MG63 (cell line): ENCODE measurements at regions not wholly inside any gene's neighbourhood (a gene's known extent, or its start where the extent isn't known, plus 50 kb on each side); places are given as distances from the start of the nearest gene placed in this dataset.

Experiments
- DNase-seq: peaks from one replicate; pipeline ENCODE4 v3.0.0-alpha.2; 2020
- H3K27me3 ChIP-seq: fragments of 250-450 bp; sonication (Bioruptor Pico); 2 replicates; pipeline ENCODE4 v1.5.1; 2020; ENCODE audit warnings: mild to moderate bottlenecking, moderate library complexity
- H3K36me3 ChIP-seq: fragments of 250-450 bp; sonication (Bioruptor Pico); 2 replicates; pipeline ENCODE4 v1.5.1; 2020; ENCODE audit warnings: mild to moderate bottlenecking, moderate library complexity
- H3K4me3 ChIP-seq: fragments of 250-450 bp; sonication (Bioruptor Pico); 2 replicates; pipeline ENCODE4 v1.5.1; 2020; ENCODE audit warnings: mild to moderate bottlenecking, moderate library complexity
- H3K9me3 ChIP-seq: fragments of 250-450 bp; sonication (Bioruptor Pico); 2 replicates; pipeline ENCODE4 v1.5.1; 2020; ENCODE audit warnings: mild to moderate bottlenecking, moderate library complexity

DNA sequence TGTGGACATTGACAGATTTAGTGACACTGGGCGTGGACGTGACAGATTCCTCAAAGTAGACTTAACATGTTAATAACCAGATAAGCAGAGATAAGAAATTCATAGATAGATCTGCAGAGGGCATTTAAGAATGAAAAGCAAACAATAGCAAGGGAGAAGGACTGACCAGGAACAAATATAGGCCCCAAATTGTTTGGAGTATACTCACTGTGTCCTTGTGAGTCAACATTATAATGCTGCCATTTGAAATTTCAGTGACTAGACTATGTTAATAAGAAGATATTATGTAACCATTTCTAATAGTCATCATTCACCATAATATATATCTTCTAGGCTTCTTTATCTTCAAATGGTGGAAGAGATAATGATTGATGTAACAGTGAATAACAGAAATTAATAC, 78.1 kb upstream of the SLC38A11 start:
- Histone ChIP-seq H3K4me3 (no peak overlapping the region), H3K36me3 (no peaks in the 10 kb centered on the region), H3K27me3 (no peaks in the 10 kb centered on the region), H3K9me3 (peaks cover 1% of the 10 kb centered on the region)
- no peak for DNase-seq

DNA sequence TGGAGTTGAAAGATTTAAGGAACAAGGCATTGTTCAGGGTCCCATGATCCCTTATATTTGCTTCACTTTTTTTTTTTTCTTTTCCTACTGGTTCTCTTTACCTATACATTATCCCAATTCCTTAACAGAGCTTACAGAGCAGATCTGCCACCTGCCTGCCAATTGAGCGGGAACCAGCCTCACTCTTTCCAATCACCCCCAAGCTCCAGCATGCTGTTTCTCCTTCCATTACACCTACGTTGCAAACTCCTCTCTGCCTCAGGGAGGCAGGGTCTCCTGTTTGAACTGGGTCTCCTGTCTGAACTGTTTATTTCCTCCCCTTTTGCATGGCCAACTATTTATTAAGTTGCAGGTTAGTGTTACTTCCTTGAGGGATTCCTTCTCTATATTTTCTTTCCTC, 77.2 kb upstream of the SLC38A11 start:
- Histone ChIP-seq H3K36me3 (no peaks in the 10 kb centered on the region), H3K9me3 (no peaks in the 10 kb centered on the region), H3K4me3 (no peak overlapping the region), H3K27me3 (no peaks in the 10 kb centered on the region)
- DNase-seq, result no peak

DNA sequence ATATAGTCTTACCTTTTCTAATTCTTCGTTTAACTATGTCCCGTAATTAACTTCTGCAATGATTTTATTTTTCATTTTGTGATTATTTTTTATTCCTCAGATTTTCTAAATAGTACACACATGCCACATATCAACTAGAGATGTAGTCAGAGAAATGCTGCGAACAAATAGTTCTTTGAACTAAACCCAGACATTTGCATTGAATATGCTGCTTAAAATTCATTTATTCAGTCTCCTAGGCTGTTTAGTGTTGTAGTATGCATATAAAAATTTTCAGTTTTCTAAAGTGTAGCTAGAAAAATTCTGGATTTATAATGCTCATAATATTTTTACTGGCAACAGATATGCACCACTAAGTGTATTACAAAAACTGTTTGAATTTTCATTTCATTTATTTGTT, 68.9 kb upstream of the SLC38A11 start:
- Histone ChIP-seq H3K36me3 (no peaks in the 10 kb centered on the region), H3K9me3 (no peaks in the 10 kb centered on the region), H3K4me3 (no peak overlapping the region), H3K27me3 (no peaks in the 10 kb centered on the region)
- DNase-seq, result no peak

DNA sequence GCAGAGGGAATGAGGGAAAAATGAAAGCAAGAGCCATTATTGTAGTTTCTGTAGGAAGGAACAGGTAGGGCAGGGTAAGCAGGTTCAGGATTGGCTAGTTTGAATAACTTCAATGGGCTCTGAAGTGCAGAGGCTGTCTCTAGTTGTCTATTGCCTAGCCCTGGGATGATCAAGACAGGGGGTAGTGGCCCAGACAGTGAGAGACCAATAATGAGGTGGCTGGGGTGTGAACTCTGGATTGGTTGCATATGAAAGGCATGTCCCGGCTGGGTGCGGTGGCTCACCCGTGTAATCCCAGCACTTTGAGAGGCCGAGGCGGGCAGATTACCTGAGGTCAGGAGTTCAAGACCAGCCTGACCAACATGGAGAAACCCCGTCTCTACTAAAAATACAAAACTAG, 67.5 kb upstream of the SLC38A11 start:
- no peaks in the 10 kb centered on the region for H3K36me3 ChIP-seq
- no peaks in the 10 kb centered on the region for H3K27me3 ChIP-seq
- no peaks in the 10 kb centered on the region for H3K9me3 ChIP-seq
- no peak for DNase-seq
- H3K4me3 ChIP-seq, result no peak overlapping the region

DNA sequence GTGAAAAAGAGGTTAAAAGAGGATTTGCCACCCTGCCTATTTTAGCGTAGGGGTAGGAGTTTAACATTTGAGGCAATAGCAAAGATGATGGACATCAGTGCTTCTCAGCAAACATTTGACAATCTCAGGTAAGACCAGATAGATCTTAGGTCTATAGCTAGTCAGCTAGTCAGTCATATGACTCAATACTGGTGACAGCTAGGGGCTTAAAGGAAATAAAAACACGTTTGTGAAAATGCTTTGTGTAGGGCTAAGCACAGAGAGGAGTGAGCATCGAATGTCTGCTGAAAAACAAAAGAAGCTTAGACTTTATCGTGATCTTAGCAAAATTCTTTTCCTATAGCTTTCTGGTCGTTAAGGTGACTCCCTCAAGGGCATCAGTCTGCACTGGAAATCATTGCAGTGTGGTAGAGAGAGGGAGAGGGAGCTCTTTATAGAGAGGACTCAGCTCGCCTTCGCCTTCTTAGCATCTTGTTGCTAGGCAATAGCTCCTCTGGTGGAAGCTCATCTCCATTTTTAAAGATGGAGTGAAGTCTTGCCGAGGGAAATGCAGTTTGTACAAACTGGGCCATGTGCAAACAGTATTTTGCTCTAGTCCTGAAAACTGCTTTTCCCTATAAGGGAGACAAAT, 62.8 kb upstream of the SLC38A11 start:
- H3K9me3 ChIP-seq, result no peaks in the 10 kb centered on the region
- DNase-seq, result no peak
- H3K36me3 ChIP-seq, result no peaks in the 10 kb centered on the region
- no peaks in the 10 kb centered on the region for H3K27me3 ChIP-seq
- no peak overlapping the region for H3K4me3 ChIP-seq

DNA sequence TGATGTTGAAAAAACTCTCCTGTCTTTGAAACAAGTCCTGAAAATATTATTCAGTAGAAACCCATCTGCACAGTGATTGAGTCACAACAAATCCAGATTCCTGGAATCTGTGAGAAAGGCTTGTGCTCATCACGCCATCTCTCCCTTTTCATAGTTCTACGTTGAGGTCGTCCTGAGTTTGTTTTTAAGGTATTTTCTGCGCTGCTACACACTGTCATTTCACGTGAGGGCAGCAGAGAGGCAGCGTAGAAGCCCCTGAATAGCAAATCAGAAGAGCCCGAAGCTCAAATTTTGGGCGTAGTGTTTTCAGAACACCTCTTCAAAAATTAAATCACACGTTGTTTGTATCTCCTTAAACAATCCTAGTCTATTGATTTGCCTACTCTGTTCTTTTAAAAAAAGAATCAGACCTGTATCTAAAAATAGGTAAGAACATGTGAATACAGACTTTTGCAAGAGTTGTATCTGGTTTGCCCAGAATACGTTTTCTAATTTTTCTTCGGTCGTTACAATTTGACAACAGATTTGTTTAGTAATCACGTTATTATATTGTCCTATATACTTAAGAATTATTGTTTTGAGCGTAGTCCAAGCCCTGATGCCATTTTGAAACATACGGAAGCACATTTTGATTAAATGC, 61.6 kb upstream of the SLC38A11 start:
- DNase-seq, result peak; percentile 48
- no peaks in the 10 kb centered on the region for H3K27me3 ChIP-seq
- no peaks in the 10 kb centered on the region for H3K9me3 ChIP-seq
- H3K36me3 ChIP-seq, result no peaks in the 10 kb centered on the region
- no peak overlapping the region for H3K4me3 ChIP-seq

DNA sequence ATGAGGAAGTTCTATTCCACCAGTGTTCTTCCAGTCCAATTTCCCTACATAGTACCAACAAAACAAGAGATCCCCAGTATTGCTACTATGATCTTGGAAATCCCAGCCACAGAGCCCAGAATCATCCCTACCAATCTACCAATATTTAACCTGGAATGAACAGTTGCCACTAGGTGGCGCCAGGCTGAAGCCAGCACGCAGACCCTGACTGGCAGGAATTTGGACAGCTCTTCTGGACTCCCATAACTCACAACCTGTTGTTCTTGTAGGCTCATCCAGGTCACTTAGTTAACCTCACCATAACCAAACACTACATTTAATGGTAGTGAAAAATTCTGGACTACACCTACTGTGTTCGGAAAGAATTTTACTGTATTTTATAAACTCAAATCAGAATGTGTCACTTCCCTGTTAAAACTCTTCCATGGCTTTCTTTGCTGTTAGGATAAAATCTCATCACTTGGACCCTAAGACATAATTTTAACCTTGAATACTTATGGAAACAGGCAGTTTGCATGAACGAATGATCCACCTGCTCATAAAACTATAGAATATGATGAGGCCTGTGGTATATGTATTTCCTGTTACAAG, 59.8 kb upstream of the SLC38A11 start:
- Histone ChIP-seq H3K27me3 (no peaks in the 10 kb centered on the region), H3K9me3 (no peaks in the 10 kb centered on the region), H3K36me3 (no peaks in the 10 kb centered on the region), H3K4me3 (no peak overlapping the region)
- peak; percentile 56 for DNase-seq

DNA sequence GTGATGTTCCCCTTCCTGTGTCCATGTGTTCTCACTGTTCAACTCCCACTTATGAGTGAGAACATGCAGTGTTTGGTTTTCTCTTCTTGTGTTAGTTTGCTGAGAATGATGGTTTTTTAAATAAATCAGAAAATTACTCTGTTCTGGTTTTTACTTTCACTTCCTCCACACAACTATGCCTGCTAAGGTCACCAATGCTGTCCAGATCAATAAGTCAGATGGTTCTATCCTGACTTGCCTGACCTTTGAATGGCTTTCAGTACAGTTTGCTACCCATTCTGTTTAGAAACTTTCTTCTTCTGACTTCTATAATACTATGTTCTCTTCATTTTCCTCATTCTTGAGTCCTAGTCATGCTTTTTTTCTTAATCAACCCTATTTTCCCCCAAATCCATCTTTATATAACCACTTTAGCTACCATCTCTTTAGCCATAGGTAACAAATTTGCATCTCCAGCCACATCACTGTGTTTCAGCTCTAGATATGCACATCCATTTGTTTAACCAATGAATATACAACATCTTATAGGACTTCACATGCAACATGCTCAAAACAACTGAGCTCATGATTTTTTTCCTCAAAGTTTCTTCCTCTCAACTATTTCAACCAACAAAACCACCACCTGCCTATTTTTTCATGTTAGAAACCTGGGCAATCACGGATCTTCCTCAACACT, 58.8 kb upstream of the SLC38A11 start:
- Histone ChIP-seq H3K36me3 (no peaks in the 10 kb centered on the region), H3K27me3 (no peaks in the 10 kb centered on the region)
- DNase-seq, result no peak

DNA sequence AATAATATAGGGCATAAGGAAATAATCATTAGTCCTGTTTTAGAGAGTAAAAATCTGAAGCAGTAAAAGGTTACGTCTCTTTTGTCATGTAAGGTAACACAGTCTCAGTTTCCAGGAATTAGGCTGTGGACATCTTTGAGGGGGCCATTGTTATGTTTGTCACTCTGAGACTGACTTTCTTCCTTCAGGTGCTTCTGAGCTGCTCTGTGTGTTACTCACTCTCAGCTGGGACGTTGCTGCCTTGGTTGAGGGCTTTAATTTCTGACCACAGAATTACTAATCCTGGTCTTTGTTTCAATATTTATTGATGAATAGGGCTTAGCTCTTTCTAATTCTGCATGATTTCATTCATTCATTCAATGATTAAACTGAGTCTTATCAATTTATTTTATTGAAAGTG, 55.9 kb upstream of the SLC38A11 start:
- H3K9me3 ChIP-seq, result no peaks in the 10 kb centered on the region
- no peak for DNase-seq

More for the DNA sequence above, 58.8 kb upstream of the SLC38A11 start:
- Histone ChIP-seq H3K4me3 (no peak overlapping the region), H3K9me3 (no peaks in the 10 kb centered on the region)

DNA sequence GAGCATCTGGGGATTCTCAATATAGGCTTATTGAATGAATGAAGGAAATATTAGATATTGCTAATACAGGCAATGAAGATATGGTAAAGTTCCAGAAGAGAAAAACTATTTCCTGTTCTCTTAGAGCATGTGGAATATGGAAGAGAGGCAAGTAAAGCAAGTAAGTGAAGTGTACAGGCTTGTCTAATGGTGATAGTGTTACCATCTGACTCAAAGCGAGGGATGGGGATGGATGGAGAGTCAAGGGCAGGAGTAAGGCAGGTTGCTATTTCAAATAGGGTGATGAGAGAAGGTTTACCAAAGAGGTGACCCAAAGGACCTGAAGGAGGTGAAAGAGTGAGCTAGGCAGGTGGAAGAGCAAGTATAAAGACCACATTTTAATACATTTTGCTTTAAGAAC, 55.2 kb upstream of the SLC38A11 start:
- Histone ChIP-seq H3K4me3 (no peak overlapping the region), H3K27me3 (no peaks in the 10 kb centered on the region), H3K9me3 (no peaks in the 10 kb centered on the region), H3K36me3 (no peaks in the 10 kb centered on the region)
- no peak for DNase-seq

More for the DNA sequence above, 55.9 kb upstream of the SLC38A11 start:
- H3K4me3 ChIP-seq, result no peak overlapping the region
- H3K36me3 ChIP-seq, result no peaks in the 10 kb centered on the region
- no peaks in the 10 kb centered on the region for H3K27me3 ChIP-seq

DNA sequence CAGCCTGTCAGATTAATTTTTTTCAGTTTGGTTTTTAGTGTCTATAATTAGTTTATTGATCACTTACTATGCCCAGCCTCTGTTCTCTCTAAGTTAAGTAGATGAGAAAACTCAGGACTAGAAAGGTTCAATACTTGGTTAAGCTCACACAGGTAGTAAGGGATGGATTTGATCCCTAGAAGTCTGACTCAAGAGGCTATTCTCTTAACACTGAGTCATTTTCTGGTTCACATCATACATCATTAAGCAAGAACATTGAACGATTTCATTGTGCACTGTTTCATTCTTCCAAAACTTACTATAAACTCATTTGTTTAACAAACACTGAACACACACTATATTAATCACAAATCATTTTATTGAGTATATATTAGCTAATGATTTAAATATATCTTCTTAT, 54.1 kb upstream of the SLC38A11 start:
- no peak overlapping the region for H3K4me3 ChIP-seq
- no peaks in the 10 kb centered on the region for H3K27me3 ChIP-seq
- H3K36me3 ChIP-seq, result no peaks in the 10 kb centered on the region
- DNase-seq, result no peak
- H3K9me3 ChIP-seq, result no peaks in the 10 kb centered on the region

DNA sequence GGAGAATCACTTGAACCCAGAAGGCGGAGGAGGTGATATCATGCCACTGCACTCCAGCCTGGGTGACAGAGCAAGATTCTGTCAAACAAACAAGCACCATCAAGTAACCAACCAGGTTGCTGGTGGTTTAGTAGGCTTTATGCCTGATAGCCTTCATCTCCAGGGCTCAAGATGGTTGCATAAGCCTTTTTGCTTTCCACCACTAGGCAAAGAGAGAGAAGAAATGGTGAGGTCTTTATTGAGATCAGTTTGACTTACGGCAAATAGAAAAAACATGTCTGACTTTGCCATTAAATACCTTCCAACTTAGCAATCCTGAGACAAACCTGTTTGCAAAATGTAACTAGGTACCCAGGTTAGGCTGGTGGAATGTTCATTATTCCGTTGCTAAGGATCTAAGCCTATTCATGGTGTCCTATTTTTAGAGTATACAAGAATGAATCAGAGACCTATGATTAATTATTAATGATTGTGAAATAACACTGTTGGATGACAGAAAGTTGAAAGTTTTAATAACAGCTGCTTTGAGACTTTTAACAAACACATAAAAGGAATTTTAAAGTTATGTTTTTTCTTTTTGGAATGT, 53.5 kb upstream of the SLC38A11 start:
- no peaks in the 10 kb centered on the region for H3K9me3 ChIP-seq

DNA sequence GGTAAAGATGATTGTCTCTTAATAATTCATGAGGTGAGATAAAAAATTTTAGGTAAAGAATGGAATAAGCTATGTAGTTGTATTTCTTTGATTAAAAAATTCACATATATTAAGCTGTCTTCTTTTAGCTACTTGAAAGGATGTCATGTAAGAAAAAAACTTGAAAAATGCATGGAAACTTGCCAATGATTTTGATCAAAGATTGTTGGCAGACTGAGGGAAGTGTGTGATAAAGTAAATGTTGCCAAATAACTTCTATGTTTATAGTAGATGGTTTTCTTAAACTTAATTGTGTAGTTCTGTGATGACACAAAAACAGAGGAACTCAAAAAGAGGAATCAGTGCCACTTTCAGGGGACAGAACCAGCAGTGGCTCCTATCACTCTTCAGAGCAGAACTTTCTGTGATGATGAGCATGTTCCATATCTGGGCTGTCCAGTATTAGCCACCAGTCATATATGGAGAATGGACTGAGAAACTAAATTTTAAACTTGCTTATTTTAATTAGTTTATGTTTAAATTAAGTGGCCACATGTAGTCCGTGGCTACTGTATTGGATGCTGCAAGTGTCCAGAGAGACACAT, 51.9 kb upstream of the SLC38A11 start:
- no peaks in the 10 kb centered on the region for H3K9me3 ChIP-seq
- no peak overlapping the region for H3K4me3 ChIP-seq

More for the DNA sequence above, 53.5 kb upstream of the SLC38A11 start:
- H3K4me3 ChIP-seq, result no peak overlapping the region
- H3K27me3 ChIP-seq, result no peaks in the 10 kb centered on the region
- DNase-seq, result no peak
- H3K36me3 ChIP-seq, result no peaks in the 10 kb centered on the region

More for the DNA sequence above, 51.9 kb upstream of the SLC38A11 start:
- no peaks in the 10 kb centered on the region for H3K27me3 ChIP-seq
- no peak for DNase-seq
- no peaks in the 10 kb centered on the region for H3K36me3 ChIP-seq
